IMR-90 (cell line): ENCODE measurements at regions not wholly inside any gene's neighbourhood (a gene's known extent, or its start where the extent isn't known, plus 50 kb on each side); places are given as distances from the start of the nearest gene placed in this dataset.

Experiments used
- CHD1 ChIP-seq: IDR thresholded peaks from 2 replicates; pipeline ENCODE4 v1.6.1; 2012; ENCODE audit warnings: low read depth, low read length, improper control_type of control experiment
- NFE2L2 ChIP-seq: fragments of 150-350 bp; IDR thresholded peaks from 2 replicates; pipeline ENCODE4 v1.6.1; 2016; ENCODE audit warnings: low read depth, mild to moderate bottlenecking, low read length
- POLR2A ChIP-seq: IDR thresholded peaks from 2 replicates; pipeline ENCODE4 v1.6.1; 2012; ENCODE audit warnings: mild to moderate bottlenecking, low read depth, low read length
- RAD21 ChIP-seq: IDR thresholded peaks from 2 replicates; pipeline ENCODE4 v1.6.1; 2012; ENCODE audit warnings: low read length, improper control_type of control experiment
- RCOR1 ChIP-seq: IDR thresholded peaks from 2 replicates; pipeline ENCODE4 v1.6.1; 2012; ENCODE audit warnings: mild to moderate bottlenecking, low read length, improper control_type of control experiment; ENCODE audit not compliant: insufficient replicate concordance
- USF2 ChIP-seq: fragments of 150-350 bp; IDR thresholded peaks from 2 replicates; pipeline ENCODE4 v1.6.1; 2017; ENCODE audit warnings: mild to moderate bottlenecking, antibody characterized with exemption, low read length, low read depth
- TF ChIP-seq, protein P1 (sequence below): conservative IDR thresholded peaks from 2 replicates; pipeline ENCODE4 v1.5.1; 2012; ENCODE audit warnings: mild to moderate bottlenecking, low read depth, low read length, improper control_type of control experiment

GRCh38 chr2:57869758-57870344, 176.8 kb upstream of the VRK2 start:
- TF ChIP-seq, protein P1, sequence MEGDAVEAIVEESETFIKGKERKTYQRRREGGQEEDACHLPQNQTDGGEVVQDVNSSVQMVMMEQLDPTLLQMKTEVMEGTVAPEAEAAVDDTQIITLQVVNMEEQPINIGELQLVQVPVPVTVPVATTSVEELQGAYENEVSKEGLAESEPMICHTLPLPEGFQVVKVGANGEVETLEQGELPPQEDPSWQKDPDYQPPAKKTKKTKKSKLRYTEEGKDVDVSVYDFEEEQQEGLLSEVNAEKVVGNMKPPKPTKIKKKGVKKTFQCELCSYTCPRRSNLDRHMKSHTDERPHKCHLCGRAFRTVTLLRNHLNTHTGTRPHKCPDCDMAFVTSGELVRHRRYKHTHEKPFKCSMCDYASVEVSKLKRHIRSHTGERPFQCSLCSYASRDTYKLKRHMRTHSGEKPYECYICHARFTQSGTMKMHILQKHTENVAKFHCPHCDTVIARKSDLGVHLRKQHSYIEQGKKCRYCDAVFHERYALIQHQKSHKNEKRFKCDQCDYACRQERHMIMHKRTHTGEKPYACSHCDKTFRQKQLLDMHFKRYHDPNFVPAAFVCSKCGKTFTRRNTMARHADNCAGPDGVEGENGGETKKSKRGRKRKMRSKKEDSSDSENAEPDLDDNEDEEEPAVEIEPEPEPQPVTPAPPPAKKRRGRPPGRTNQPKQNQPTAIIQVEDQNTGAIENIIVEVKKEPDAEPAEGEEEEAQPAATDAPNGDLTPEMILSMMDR: no peak
- TF ChIP-seq POLR2A: no peak
- no peak for TF ChIP-seq RCOR1
- TF ChIP-seq RAD21: no peak
- TF ChIP-seq CHD1: no peak
- TF ChIP-seq USF2: no peak
- no peak for TF ChIP-seq NFE2L2
